ENCODE measurements at regions not wholly inside any gene's neighbourhood (a gene's known extent, or its start where the extent isn't known, plus 50 kb on each side); places are given as distances from the start of the nearest gene placed in this dataset.

DNA sequence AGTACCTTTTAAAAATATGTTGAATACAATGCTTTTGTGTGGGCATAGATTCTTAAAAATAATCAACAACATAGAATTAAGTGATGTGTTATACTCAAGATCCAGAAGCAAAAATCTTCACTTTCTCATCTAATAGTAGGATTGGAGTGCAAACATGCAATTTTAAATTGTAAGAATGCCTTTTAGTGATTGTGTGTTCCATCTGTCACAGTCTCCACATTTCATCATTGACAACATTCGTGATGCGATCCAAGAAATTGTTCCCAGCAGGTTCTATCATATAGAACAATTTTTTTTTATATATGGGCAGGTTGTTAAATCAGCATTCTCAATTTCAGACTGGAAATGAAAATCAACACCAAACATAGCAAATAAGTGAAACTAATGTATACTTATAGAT lies 1671.8 kb upstream of the SLC39A10 start:
- Histone ChIP-seq H3K27ac (ENCODE audit: insufficient read depth in 1 of 2, low read depth in 1 of 2, low read length in 2 of 2, poor library complexity in 1 of 2, severe bottlenecking in 2 of 2) (no peak overlapping the region), H3K27me3 (replicated peaks in 2 of 5; ENCODE audit: control insufficient read depth in 4 of 5, insufficient read depth in 5 of 5, low read length in 4 of 5) (no peaks in the 10 kb centered on the region), H3K9me3 (ENCODE audit: control extremely low read depth in 1 of 5, control insufficient read depth in 4 of 5, insufficient read depth in 2 of 5, low read depth in 1 of 5, low read length in 4 of 5) (no peaks in the 10 kb centered on the region), H3K4me1 (ENCODE audit: control extremely low read depth in 1 of 4, control insufficient read depth in 4 of 4, insufficient read depth in 4 of 4, low read length in 3 of 4) (no peaks in the 10 kb centered on the region), H3K4me3 (ENCODE audit: control insufficient read depth in 1 of 7, extremely low read depth in 1 of 7, insufficient read depth in 4 of 7, low read depth in 2 of 7, low read length in 6 of 7) (no peak overlapping the region), H3K36me3 (ENCODE audit: control insufficient read depth in 4 of 4, insufficient read depth in 4 of 4, low read length in 3 of 4) (no peaks in the 10 kb centered on the region)
- no CpG with 5 or more reads among the region's 2 CpGs for WGBS (ENCODE audit: insufficient coverage)
- POLR2A ChIA-PET: no interaction called here
- no peak for DNase-seq
- CTCF ChIA-PET: no interaction called here

- POLR2A ChIA-PET: no interaction called here
These were observed 1676.4 kb upstream of the SLC39A10 start for GRCh38 chr2:193980599-193980998.

GRCh38 chr2:193973781-193974180 lies 1683.2 kb upstream of the SLC39A10 start:
- H3K4me3 ChIP-seq (ENCODE audit: control insufficient read depth in 1 of 7, extremely low read depth in 1 of 7, insufficient read depth in 4 of 7, low read depth in 2 of 7, low read length in 6 of 7): no peak overlapping the region
- no peaks in the 10 kb centered on the region for H3K36me3 ChIP-seq (ENCODE audit: control insufficient read depth in 4 of 4, insufficient read depth in 4 of 4, low read length in 3 of 4)
- POLR2A ChIA-PET: no interaction called here
- H3K4me1 ChIP-seq (ENCODE audit: control extremely low read depth in 1 of 4, control insufficient read depth in 4 of 4, insufficient read depth in 4 of 4, low read length in 3 of 4): no peaks in the 10 kb centered on the region
- H3K27ac ChIP-seq (ENCODE audit: insufficient read depth in 1 of 2, low read depth in 1 of 2, low read length in 2 of 2, poor library complexity in 1 of 2, severe bottlenecking in 2 of 2): no peak overlapping the region
- H3K27me3 ChIP-seq (replicated peaks in 2 of 5; ENCODE audit: control insufficient read depth in 4 of 5, insufficient read depth in 5 of 5, low read length in 4 of 5): no peaks in the 10 kb centered on the region
- CTCF ChIA-PET: no interaction called here
- no peaks in the 10 kb centered on the region for H3K9me3 ChIP-seq (ENCODE audit: control extremely low read depth in 1 of 5, control insufficient read depth in 4 of 5, insufficient read depth in 2 of 5, low read depth in 1 of 5, low read length in 4 of 5)
- no peak for DNase-seq
- WGBS (ENCODE audit: insufficient coverage): 100% methylated on average over 2 of the region's 6 CpGs

More at GRCh38 chr2:193980599-193980998, 1676.4 kb upstream of the SLC39A10 start:
- Histone ChIP-seq H3K27ac (ENCODE audit: insufficient read depth in 1 of 2, low read depth in 1 of 2, low read length in 2 of 2, poor library complexity in 1 of 2, severe bottlenecking in 2 of 2) (no peak overlapping the region), H3K36me3 (ENCODE audit: control insufficient read depth in 4 of 4, insufficient read depth in 4 of 4, low read length in 3 of 4) (no peaks in the 10 kb centered on the region), H3K4me3 (ENCODE audit: control insufficient read depth in 1 of 7, extremely low read depth in 1 of 7, insufficient read depth in 4 of 7, low read depth in 2 of 7, low read length in 6 of 7) (no peak overlapping the region), H3K4me1 (ENCODE audit: control extremely low read depth in 1 of 4, control insufficient read depth in 4 of 4, insufficient read depth in 4 of 4, low read length in 3 of 4) (no peaks in the 10 kb centered on the region), H3K27me3 (replicated peaks in 2 of 5; ENCODE audit: control insufficient read depth in 4 of 5, insufficient read depth in 5 of 5, low read length in 4 of 5) (no peaks in the 10 kb centered on the region), H3K9me3 (ENCODE audit: control extremely low read depth in 1 of 5, control insufficient read depth in 4 of 5, insufficient read depth in 2 of 5, low read depth in 1 of 5, low read length in 4 of 5) (no peaks in the 10 kb centered on the region)
- CTCF ChIA-PET: no interaction called here
- WGBS (ENCODE audit: insufficient coverage): 89% methylated on average over 3 of the region's 4 CpGs
- DNase-seq: no peak

DNA sequence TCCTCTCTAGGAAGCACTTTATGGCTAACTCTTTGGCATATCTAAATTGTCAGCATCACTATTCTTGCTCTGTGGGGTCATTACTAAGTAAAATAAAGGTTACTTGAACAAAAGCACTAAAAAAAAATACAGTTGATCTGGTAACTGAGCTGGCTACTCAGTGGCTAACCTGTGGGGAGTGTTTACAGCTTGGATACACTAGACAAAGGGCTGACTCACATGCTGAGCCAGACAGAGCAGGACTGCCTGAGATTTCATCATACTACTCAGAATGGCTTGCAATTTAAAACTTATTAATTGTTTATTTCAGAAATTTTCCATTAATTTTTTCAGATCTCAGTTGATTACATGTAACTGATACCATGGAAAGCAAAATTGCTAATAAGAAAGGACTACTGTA lies 1690.4 kb upstream of the SLC39A10 start:
- Histone ChIP-seq H3K4me1 (ENCODE audit: control extremely low read depth in 1 of 4, control insufficient read depth in 4 of 4, insufficient read depth in 4 of 4, low read length in 3 of 4) (no peaks in the 10 kb centered on the region), H3K9me3 (ENCODE audit: control extremely low read depth in 1 of 5, control insufficient read depth in 4 of 5, insufficient read depth in 2 of 5, low read depth in 1 of 5, low read length in 4 of 5) (no peaks in the 10 kb centered on the region), H3K4me3 (ENCODE audit: control insufficient read depth in 1 of 7, extremely low read depth in 1 of 7, insufficient read depth in 4 of 7, low read depth in 2 of 7, low read length in 6 of 7) (no peak overlapping the region), H3K27me3 (replicated peaks in 2 of 5; ENCODE audit: control insufficient read depth in 4 of 5, insufficient read depth in 5 of 5, low read length in 4 of 5) (no peaks in the 10 kb centered on the region), H3K36me3 (ENCODE audit: control insufficient read depth in 4 of 4, insufficient read depth in 4 of 4, low read length in 3 of 4) (no peaks in the 10 kb centered on the region), H3K27ac (ENCODE audit: insufficient read depth in 1 of 2, low read depth in 1 of 2, low read length in 2 of 2, poor library complexity in 1 of 2, severe bottlenecking in 2 of 2) (no peak overlapping the region)
- no peak for DNase-seq
- ChIA-PET POLR2A (no interaction called here), CTCF (no interaction called here)

- ChIA-PET POLR2A (no interaction called here), CTCF (no interaction called here)
- Histone ChIP-seq H3K27ac (ENCODE audit: insufficient read depth in 1 of 2, low read depth in 1 of 2, low read length in 2 of 2, poor library complexity in 1 of 2, severe bottlenecking in 2 of 2) (no peak overlapping the region), H3K27me3 (replicated peaks in 2 of 5; ENCODE audit: control insufficient read depth in 4 of 5, insufficient read depth in 5 of 5, low read length in 4 of 5) (no peaks in the 10 kb centered on the region), H3K4me3 (ENCODE audit: control insufficient read depth in 1 of 7, extremely low read depth in 1 of 7, insufficient read depth in 4 of 7, low read depth in 2 of 7, low read length in 6 of 7) (no peak overlapping the region), H3K9me3 (ENCODE audit: control extremely low read depth in 1 of 5, control insufficient read depth in 4 of 5, insufficient read depth in 2 of 5, low read depth in 1 of 5, low read length in 4 of 5) (no peaks in the 10 kb centered on the region), H3K4me1 (ENCODE audit: control extremely low read depth in 1 of 4, control insufficient read depth in 4 of 4, insufficient read depth in 4 of 4, low read length in 3 of 4) (no peaks in the 10 kb centered on the region), H3K36me3 (ENCODE audit: control insufficient read depth in 4 of 4, insufficient read depth in 4 of 4, low read length in 3 of 4) (no peaks in the 10 kb centered on the region)
- WGBS (ENCODE audit: insufficient coverage): 100% methylated on average over 2 of the region's 4 CpGs
- no peak for DNase-seq
These were observed 1691.8 kb upstream of the SLC39A10 start for GRCh38 chr2:193965263-193965662.

GRCh38 chr2:193963472-193964119 lies 1693.4 kb upstream of the SLC39A10 start:
- POLR2A ChIA-PET: no interaction called here
- H3K27ac ChIP-seq (ENCODE audit: insufficient read depth in 1 of 2, low read depth in 1 of 2, low read length in 2 of 2, poor library complexity in 1 of 2, severe bottlenecking in 2 of 2): no peak overlapping the region
- peak in 2 of 3 donors; percentile 1 to 9 for DNase-seq
- no peaks in the 10 kb centered on the region for H3K4me1 ChIP-seq (ENCODE audit: control extremely low read depth in 1 of 4, control insufficient read depth in 4 of 4, insufficient read depth in 4 of 4, low read length in 3 of 4)
- 43% methylated on average over 1 of the region's 4 CpGs for WGBS (ENCODE audit: insufficient coverage)
- no peaks in the 10 kb centered on the region for H3K9me3 ChIP-seq (ENCODE audit: control extremely low read depth in 1 of 5, control insufficient read depth in 4 of 5, insufficient read depth in 2 of 5, low read depth in 1 of 5, low read length in 4 of 5)
- no peaks in the 10 kb centered on the region for H3K36me3 ChIP-seq (ENCODE audit: control insufficient read depth in 4 of 4, insufficient read depth in 4 of 4, low read length in 3 of 4)
- no peak overlapping the region for H3K4me3 ChIP-seq (ENCODE audit: control insufficient read depth in 1 of 7, extremely low read depth in 1 of 7, insufficient read depth in 4 of 7, low read depth in 2 of 7, low read length in 6 of 7)
- CTCF ChIA-PET: no interaction called here
- no peaks in the 10 kb centered on the region for H3K27me3 ChIP-seq (replicated peaks in 2 of 5; ENCODE audit: control insufficient read depth in 4 of 5, insufficient read depth in 5 of 5, low read length in 4 of 5)

GRCh38 chr2:193946806-193947205 lies 1710.2 kb upstream of the SLC39A10 start:
- no peaks in the 10 kb centered on the region for H3K9me3 ChIP-seq (ENCODE audit: control extremely low read depth in 1 of 5, control insufficient read depth in 4 of 5, insufficient read depth in 2 of 5, low read depth in 1 of 5, low read length in 4 of 5)
- DNase-seq: no peak
- no peaks in the 10 kb centered on the region for H3K4me1 ChIP-seq (ENCODE audit: control extremely low read depth in 1 of 4, control insufficient read depth in 4 of 4, insufficient read depth in 4 of 4, low read length in 3 of 4)
- no peaks in the 10 kb centered on the region for H3K36me3 ChIP-seq (ENCODE audit: control insufficient read depth in 4 of 4, insufficient read depth in 4 of 4, low read length in 3 of 4)
- no peak overlapping the region for H3K4me3 ChIP-seq (ENCODE audit: control insufficient read depth in 1 of 7, extremely low read depth in 1 of 7, insufficient read depth in 4 of 7, low read depth in 2 of 7, low read length in 6 of 7)
- CTCF ChIA-PET: no interaction called here
- H3K27me3 ChIP-seq (replicated peaks in 2 of 5; ENCODE audit: control insufficient read depth in 4 of 5, insufficient read depth in 5 of 5, low read length in 4 of 5): no peaks in the 10 kb centered on the region
- no peak overlapping the region for H3K27ac ChIP-seq (ENCODE audit: insufficient read depth in 1 of 2, low read depth in 1 of 2, low read length in 2 of 2, poor library complexity in 1 of 2, severe bottlenecking in 2 of 2)
- POLR2A ChIA-PET: no interaction called here
- WGBS (ENCODE audit: insufficient coverage): no CpG with 5 or more reads among the region's 1 CpG

All from common myeloid progenitor, CD34-positive (primary cell).